M059J (cell line): ENCODE measurements at regions not wholly inside any gene's neighbourhood (a gene's known extent, or its start where the extent isn't known, plus 50 kb on each side); places are given as distances from the start of the nearest gene placed in this dataset.

Experiments used
- DNase-seq: peaks from one replicate; pipeline ENCODE4 v3.0.0-alpha.2; 2012; ENCODE audit warnings: low read depth

- DNase-seq: no peak
These were observed 101.6 kb upstream of the PACRGL start for GRCh38 chr4:20598626-20599025.

GRCh38 chr4:20603671-20604313 is 96.5 kb upstream of the PACRGL start:
- peak; percentile 63 for DNase-seq

- DNase-seq: peak; percentile 91
These were observed 87.9 kb upstream of the PACRGL start for GRCh38 chr4:20612313-20612712.

- no peak for DNase-seq
These were observed 85.4 kb upstream of the PACRGL start for GRCh38 chr4:20614816-20615215.

GRCh38 chr4:20615486-20616260 is 84.6 kb upstream of the PACRGL start:
- peak; percentile 87 for DNase-seq

- DNase-seq: no peak
These were observed 83.9 kb upstream of the PACRGL start for GRCh38 chr4:20616313-20616712.

- no peak for DNase-seq
These were observed 83.4 kb upstream of the PACRGL start for GRCh38 chr4:20616848-20617247.

- no peak for DNase-seq
These were observed 82.4 kb upstream of the PACRGL start for GRCh38 chr4:20617678-20618396.

- no peak for DNase-seq
These were observed 81.5 kb upstream of the PACRGL start for GRCh38 chr4:20618731-20619130.

- no peak for DNase-seq
These were observed 78.8 kb upstream of the PACRGL start for GRCh38 chr4:20621476-20621875.

- no peak for DNase-seq
These were observed 77.6 kb upstream of the PACRGL start for GRCh38 chr4:20622701-20623100.

GRCh38 chr4:20623939-20624338 is 76.3 kb upstream of the PACRGL start:
- no peak for DNase-seq

GRCh38 chr4:20624793-20625374 is 75.4 kb upstream of the PACRGL start:
- no peak for DNase-seq

GRCh38 chr4:20625426-20625825 is 74.8 kb upstream of the PACRGL start:
- DNase-seq: no peak

- no peak for DNase-seq
These were observed 73.8 kb upstream of the PACRGL start for GRCh38 chr4:20626326-20627005.

- DNase-seq: no peak
These were observed 72.4 kb upstream of the PACRGL start for GRCh38 chr4:20627866-20628265.

- peak; percentile 2 for DNase-seq
These were observed 70.8 kb upstream of the PACRGL start for GRCh38 chr4:20629186-20630106.

GRCh38 chr4:20638825-20639224 is 61.4 kb upstream of the PACRGL start:
- no peak for DNase-seq

GRCh38 chr4:20639346-20639745 is 60.9 kb upstream of the PACRGL start:
- DNase-seq: no peak

- DNase-seq: no peak
These were observed 59.3 kb upstream of the PACRGL start for GRCh38 chr4:20640989-20641388.

GRCh38 chr4:20641976-20642375 is 58.3 kb upstream of the PACRGL start:
- DNase-seq: no peak
